T-helper 17 cell (primary cell): ENCODE measurements at regions not wholly inside any gene's neighbourhood (a gene's known extent, or its start where the extent isn't known, plus 50 kb on each side); places are given as distances from the start of the nearest gene placed in this dataset.

Source experiments
- ATAC-seq: fragments of 150-1000 bp; cut with Tn5 transposase; 2 replicates; pipeline ENCODE4 v1.10.0; 2021; ENCODE audit warnings: mild to moderate bottlenecking, moderate library complexity
- DNase-seq, 3 donors: peaks; one replicate each; pipeline versions ENCODE4 v3.0.0 to v3.0.0-alpha.2; 2020 to 2021
- H3K9me3 ChIP-seq: one replicate; pipeline ENCODE4 v1.7.0; 2013; ENCODE audit warnings: low read length, mild to moderate bottlenecking; ENCODE audit not compliant: control insufficient read depth, poor library complexity, severe bottlenecking
- H3K27ac Mint-ChIP-seq: one replicate; pipeline ENCODE4 v1.8.0; 2022; ENCODE audit warnings: mild to moderate bottlenecking, moderate library complexity, mixed read lengths
- H3K27me3 Mint-ChIP-seq: one replicate; pipeline ENCODE4 v1.8.0; 2022; ENCODE audit warnings: mixed read lengths
- H3K36me3 Mint-ChIP-seq: one replicate; pipeline ENCODE4 v1.8.0; 2022; ENCODE audit warnings: low read depth, mixed read lengths
- H3K4me1 Mint-ChIP-seq: one replicate; pipeline ENCODE4 v1.8.0; 2022; ENCODE audit warnings: mild to moderate bottlenecking, mixed read lengths
- H3K4me3 Mint-ChIP-seq: one replicate; pipeline ENCODE4 v1.8.0; 2022; ENCODE audit warnings: mild to moderate bottlenecking, moderate library complexity, mixed read lengths

GRCh38 chr2:59888015-59888414, 665.4 kb downstream of the BCL11A start:
- peaks cover 16% of the 10 kb centered on the region for H3K4me1 Mint-ChIP-seq
- H3K9me3 ChIP-seq = no peaks in the 10 kb centered on the region
- no peaks in the 10 kb centered on the region for H3K36me3 Mint-ChIP-seq
- peak overlapping the region; percentile 19 for H3K4me3 Mint-ChIP-seq
- no peak overlapping the region for H3K27ac Mint-ChIP-seq
- ATAC-seq (peak; percentile 94), DNase-seq (peak in 1 of 3 donors; percentile 6)
- peaks cover 5% of the 10 kb centered on the region for H3K27me3 Mint-ChIP-seq

GRCh38 chr2:59887366-59887765, 666.1 kb downstream of the BCL11A start:
- ATAC-seq (no peak), DNase-seq (no peak)
- H3K27me3 Mint-ChIP-seq = peaks cover 5% of the 10 kb centered on the region
- no peaks in the 10 kb centered on the region for H3K36me3 Mint-ChIP-seq
- H3K4me1 Mint-ChIP-seq = peaks cover 16% of the 10 kb centered on the region
- no peak overlapping the region for H3K27ac Mint-ChIP-seq
- no peak overlapping the region for H3K4me3 Mint-ChIP-seq
- no peaks in the 10 kb centered on the region for H3K9me3 ChIP-seq

GRCh38 chr2:59886759-59887158, 666.7 kb downstream of the BCL11A start:
- peaks cover 5% of the 10 kb centered on the region for H3K27me3 Mint-ChIP-seq
- no peak overlapping the region for H3K4me3 Mint-ChIP-seq
- no peaks in the 10 kb centered on the region for H3K36me3 Mint-ChIP-seq
- no peaks in the 10 kb centered on the region for H3K9me3 ChIP-seq
- no peak overlapping the region for H3K27ac Mint-ChIP-seq
- H3K4me1 Mint-ChIP-seq = peaks cover 16% of the 10 kb centered on the region
- ATAC-seq = no peak
- no peak for DNase-seq

- no peaks in the 10 kb centered on the region for H3K9me3 ChIP-seq
- Mint-ChIP-seq H3K36me3 (no peaks in the 10 kb centered on the region), H3K27ac (no peak overlapping the region), H3K4me3 (no peak overlapping the region), H3K27me3 (peaks cover 5% of the 10 kb centered on the region), H3K4me1 (peaks cover 16% of the 10 kb centered on the region)
- no peak for ATAC-seq
- DNase-seq = no peak
Observed at GRCh38 chr2:59885541-59885940, 667.9 kb downstream of the BCL11A start.

GRCh38 chr2:59884166-59884565, 669.3 kb downstream of the BCL11A start:
- no peaks in the 10 kb centered on the region for H3K36me3 Mint-ChIP-seq
- H3K27ac Mint-ChIP-seq = no peak overlapping the region
- H3K9me3 ChIP-seq = no peaks in the 10 kb centered on the region
- H3K4me3 Mint-ChIP-seq = no peak overlapping the region
- no peak for ATAC-seq
- DNase-seq = no peak
- peaks cover 5% of the 10 kb centered on the region for H3K27me3 Mint-ChIP-seq
- peaks cover 16% of the 10 kb centered on the region for H3K4me1 Mint-ChIP-seq

- Mint-ChIP-seq H3K27me3 (peaks cover 5% of the 10 kb centered on the region), H3K36me3 (no peaks in the 10 kb centered on the region), H3K27ac (no peak overlapping the region), H3K4me1 (peaks cover 9% of the 10 kb centered on the region), H3K4me3 (no peak overlapping the region)
- no peak for ATAC-seq
- H3K9me3 ChIP-seq = no peaks in the 10 kb centered on the region
- DNase-seq = no peak
Observed at GRCh38 chr2:59882822-59883221, 670.6 kb downstream of the BCL11A start.

- H3K4me1 Mint-ChIP-seq = peaks cover 4% of the 10 kb centered on the region
Observed at GRCh38 chr2:59882279-59882678, 671.2 kb downstream of the BCL11A start.

GRCh38 chr2:59881218-59881617, 672.2 kb downstream of the BCL11A start:
- Mint-ChIP-seq H3K27ac (no peak overlapping the region), H3K36me3 (no peaks in the 10 kb centered on the region), H3K4me1 (peaks cover 3% of the 10 kb centered on the region), H3K4me3 (no peak overlapping the region), H3K27me3 (peaks cover under 1% of the 10 kb centered on the region)
- no peak for DNase-seq
- no peaks in the 10 kb centered on the region for H3K9me3 ChIP-seq
- ATAC-seq = no peak

More at GRCh38 chr2:59882279-59882678, 671.2 kb downstream of the BCL11A start:
- ATAC-seq (no peak), DNase-seq (no peak)
- H3K27ac Mint-ChIP-seq = no peak overlapping the region
- H3K27me3 Mint-ChIP-seq = peaks cover 5% of the 10 kb centered on the region
- H3K36me3 Mint-ChIP-seq = no peaks in the 10 kb centered on the region
- H3K4me3 Mint-ChIP-seq = no peak overlapping the region
- no peaks in the 10 kb centered on the region for H3K9me3 ChIP-seq

- Mint-ChIP-seq H3K4me3 (no peak overlapping the region), H3K4me1 (no peaks in the 10 kb centered on the region), H3K27me3 (no peaks in the 10 kb centered on the region), H3K27ac (no peak overlapping the region), H3K36me3 (no peaks in the 10 kb centered on the region)
- DNase-seq = no peak
- ATAC-seq = no peak
- H3K9me3 ChIP-seq = no peaks in the 10 kb centered on the region
Observed at GRCh38 chr2:59879700-59880131, 673.7 kb downstream of the BCL11A start.

- ATAC-seq = no peak
- Mint-ChIP-seq H3K27me3 (no peaks in the 10 kb centered on the region), H3K4me3 (no peak overlapping the region), H3K36me3 (no peaks in the 10 kb centered on the region), H3K4me1 (no peaks in the 10 kb centered on the region), H3K27ac (no peak overlapping the region)
- H3K9me3 ChIP-seq = no peaks in the 10 kb centered on the region
- DNase-seq = no peak
Observed at GRCh38 chr2:59875836-59876235, 677.6 kb downstream of the BCL11A start.

GRCh38 chr2:59874971-59875755, 678.3 kb downstream of the BCL11A start:
- DNase-seq (no peak), ATAC-seq (no peak)
- H3K4me3 Mint-ChIP-seq = no peak overlapping the region
- no peaks in the 10 kb centered on the region for H3K36me3 Mint-ChIP-seq
- H3K4me1 Mint-ChIP-seq = no peaks in the 10 kb centered on the region
- H3K27me3 Mint-ChIP-seq = no peaks in the 10 kb centered on the region
- H3K27ac Mint-ChIP-seq = no peak overlapping the region
- no peaks in the 10 kb centered on the region for H3K9me3 ChIP-seq

GRCh38 chr2:59874361-59874760, 679.1 kb downstream of the BCL11A start:
- Mint-ChIP-seq H3K36me3 (no peaks in the 10 kb centered on the region), H3K27ac (no peak overlapping the region), H3K4me3 (no peak overlapping the region), H3K4me1 (no peaks in the 10 kb centered on the region), H3K27me3 (no peaks in the 10 kb centered on the region)
- DNase-seq (no peak), ATAC-seq (no peak)
- H3K9me3 ChIP-seq = no peaks in the 10 kb centered on the region

GRCh38 chr2:59871830-59872229, 681.6 kb downstream of the BCL11A start:
- Mint-ChIP-seq H3K27me3 (no peaks in the 10 kb centered on the region), H3K4me1 (no peaks in the 10 kb centered on the region), H3K36me3 (no peaks in the 10 kb centered on the region), H3K27ac (no peak overlapping the region), H3K4me3 (no peak overlapping the region)
- DNase-seq = no peak
- no peak for ATAC-seq
- no peaks in the 10 kb centered on the region for H3K9me3 ChIP-seq

GRCh38 chr2:59868981-59869380, 684.5 kb downstream of the BCL11A start:
- no peaks in the 10 kb centered on the region for H3K9me3 ChIP-seq
- Mint-ChIP-seq H3K27ac (no peak overlapping the region), H3K4me1 (no peaks in the 10 kb centered on the region), H3K27me3 (no peaks in the 10 kb centered on the region), H3K36me3 (no peaks in the 10 kb centered on the region), H3K4me3 (no peak overlapping the region)
- DNase-seq (no peak), ATAC-seq (no peak)
